HCT116 (cell line): ENCODE measurements at regions not wholly inside any gene's neighbourhood (a gene's known extent, or its start where the extent isn't known, plus 50 kb on each side); places are given as distances from the start of the nearest gene placed in this dataset.
"Not testable (repeated sequence)": the region's sequence is repeated elsewhere in the genome, so short reads cannot be mapped to it uniquely, and the experiment has no call there.

Experiments used
- ATAC-seq: fragments of 200-7000 bp; cut with Tn5 transposase; 2 replicates; pipeline ENCODE4 v1.9.1; 2020; ENCODE audit warnings: mild to moderate bottlenecking, moderate library complexity
- BruUV-seq: library from RNA; stranded (reverse); fragments of 400-500 nt; replicated peaks from 2 replicates; lab custom pipeline; 2021; lab: Mats Ljungman, UMichigan
- CTCF ChIA-PET: fragments of 300-600 bp; sonication (Branson Sonifier 250); formaldehyde crosslinking; loops from one replicate; lab custom pipeline; 2021; ENCODE audit warnings: antibody characterized with exemption; lab: Charles Lee
- POLR2A ChIA-PET: fragments of 300-600, 350-600 bp; sonication (Branson Sonifier 250); formaldehyde crosslinking; loops from one replicate; lab custom pipeline; 2021; ENCODE audit warnings: antibody characterized with exemption; lab: Charles Lee
- RAD21 ChIA-PET, 2 experiments: fragments of 300-600 bp; sonication (Branson Sonifier 250); formaldehyde crosslinking; loops; one replicate each; lab custom pipeline; 2023; ENCODE audit warnings: low total read pairs in 2 of 2; ENCODE audit not compliant: uncharacterized antibody in 2 of 2, unreplicated experiment in 2 of 2, low non-redundant PET in 1 of 2; lab: Charles Lee
- DNase-seq: peaks from one replicate; pipeline ENCODE4 v3.0.0-alpha.2; 2010; ENCODE audit warnings: low read depth, low spot score
- H2AFZ ChIP-seq: fragments of 200-600 bp; shearing (Covaris generic), sonication (generic); 2 replicates; pipeline ENCODE4 v1.6.1; 2017; ENCODE audit warnings: low read depth, mixed run types, mixed read lengths, antibody characterized with exemption, low read length; ENCODE audit not compliant: poor library complexity, severe bottlenecking
- H3K27ac ChIP-seq: 2 replicates; pipeline ENCODE4 v1.5.1; 2012; ENCODE audit warnings: low read depth, low read length
- H3K27me3 ChIP-seq: fragments of 200-600 bp; sonication (generic); 2 replicates; pipeline ENCODE4 v1.6.1; 2016; ENCODE audit warnings: mixed run types, low read length, mixed read lengths; ENCODE audit not compliant: insufficient read depth
- H3K36me3 ChIP-seq, 2 experiments: fragments of 200-500 bp in 1 of 2; fragments of 200-600 bp in 1 of 2; sonication (Bioruptor generic) in 1 of 2; sonication (generic) in 1 of 2; 2 replicates each; pipeline versions ENCODE4 v1.5.1 to v1.6.1; 2014 to 2016; ENCODE audit warnings: low read length in 2 of 2, inconsistent platforms in 1 of 2, mixed read lengths in 1 of 2, mixed run types in 1 of 2; ENCODE audit not compliant: insufficient read depth in 2 of 2, control insufficient read depth in 1 of 2
- H3K4me1 ChIP-seq, 2 experiments: fragments of 200-600 bp in 1 of 2; sonication (generic) in 1 of 2; 2 replicates each; pipeline versions ENCODE4 v1.5.1 to v1.6.1; 2012 to 2017; ENCODE audit warnings: low read length in 2 of 2, inconsistent platforms in 1 of 2, mild to moderate bottlenecking in 1 of 2, mixed read lengths in 1 of 2, mixed run types in 1 of 2, moderate library complexity in 1 of 2; ENCODE audit not compliant: insufficient read depth in 2 of 2, control insufficient read depth in 1 of 2
- H3K4me2 ChIP-seq: fragments of 200-600 bp; sonication (generic); 2 replicates; pipeline ENCODE4 v1.6.1; 2017; ENCODE audit warnings: mixed run types, low read length, mixed read lengths
- H3K4me3 ChIP-seq, 2 experiments: fragments of 200-600 bp in 1 of 2; sonication (generic) in 1 of 2; replicated peaks in 1 of 2; 2 replicates each; pipeline ENCODE4 v1.5.1; 2011 to 2016; ENCODE audit warnings: low read length in 2 of 2, control low read depth in 1 of 2, low read depth in 1 of 2, mild to moderate bottlenecking in 1 of 2, mixed read lengths in 1 of 2, mixed run types in 1 of 2
- H3K79me2 ChIP-seq: fragments of 200-600 bp; sonication (generic); 2 replicates; pipeline ENCODE4 v1.6.1; 2017; ENCODE audit warnings: mild to moderate bottlenecking, mixed run types, low read length, moderate library complexity, mixed read lengths; ENCODE audit not compliant: insufficient read depth
- H3K9ac ChIP-seq: fragments of 200-600 bp; sonication (generic); 2 replicates; pipeline ENCODE4 v1.6.1; 2016; ENCODE audit warnings: low read length, mixed read lengths
- H3K9me2 ChIP-seq: fragments of 200-600 bp; sonication (generic), shearing (Covaris generic); 2 replicates; pipeline ENCODE4 v1.6.1; 2017; ENCODE audit warnings: mixed run types, mild to moderate bottlenecking, moderate library complexity; ENCODE audit not compliant: insufficient read depth
- H3K9me3 ChIP-seq, 2 experiments: fragments of 200-500 bp in 1 of 2; fragments of 200-600 bp in 1 of 2; sonication (Bioruptor generic) in 1 of 2; sonication (generic) in 1 of 2; 2 replicates each; pipeline ENCODE4 v1.6.1; 2014 to 2017; ENCODE audit warnings: low read length in 2 of 2, mixed read lengths in 2 of 2, inconsistent platforms in 1 of 2, low read depth in 1 of 2, mild to moderate bottlenecking in 1 of 2, mixed run types in 1 of 2, moderate library complexity in 1 of 2; ENCODE audit not compliant: control insufficient read depth in 1 of 2, insufficient read depth in 1 of 2
- H4K20me1 ChIP-seq: fragments of 200-600 bp; sonication (generic), shearing (Covaris generic); 2 replicates; pipeline ENCODE4 v1.6.1; 2017; ENCODE audit warnings: mixed run types, mild to moderate bottlenecking, moderate library complexity; ENCODE audit not compliant: insufficient read depth
- CEBPB ChIP-seq: IDR thresholded peaks from 2 replicates; pipeline ENCODE4 v1.6.1; 2012; ENCODE audit warnings: low read depth
- ELF1 ChIP-seq: IDR thresholded peaks from 2 replicates; pipeline ENCODE4 v1.6.1; 2012; ENCODE audit warnings: low read depth, borderline replicate concordance
- EZH2 ChIP-seq: fragments of 200-600 bp; sonication (generic); IDR thresholded peaks from 2 replicates; pipeline ENCODE4 v1.6.1; 2017; ENCODE audit warnings: antibody characterized with exemption, mixed run types
- EZH2phosphoT487 ChIP-seq: fragments of 200-600 bp; IDR thresholded peaks from 2 replicates; pipeline ENCODE4 v1.6.1; 2018; ENCODE audit warnings: antibody characterized with exemption, borderline replicate concordance
- FOSL1 ChIP-seq: IDR thresholded peaks from 2 replicates; pipeline ENCODE4 v1.6.1; 2012; ENCODE audit warnings: low read depth
- POLR2A ChIP-seq: IDR thresholded peaks from 2 replicates; pipeline ENCODE4 v1.7.0; 2011; ENCODE audit warnings: borderline replicate concordance; ENCODE audit not compliant: insufficient read depth, insufficient read length; ENCODE audit errors: extremely low read depth
- SP1 ChIP-seq: IDR thresholded peaks from 2 replicates; pipeline ENCODE4 v1.6.1; 2012; ENCODE audit warnings: low read depth
- ZFX ChIP-seq: fragments of 450-650 bp; IDR thresholded peaks from 2 replicates; pipeline ENCODE4 v1.6.1; 2017
- ZNF274 ChIP-seq: fragments of 200-500 bp; sonication (Bioruptor generic); IDR thresholded peaks from 2 replicates; pipeline ENCODE4 v1.6.1; 2014; ENCODE audit warnings: mild to moderate bottlenecking, low read depth, low read length, inconsistent platforms
- intact Hi-C: fragments of 100-400 bp; cut with micrococcal nuclease; formaldehyde crosslinking; loops from 2 replicates; pipeline ENCODE4 v1.10.0; 2022
- TF ChIP-seq, protein P1 (sequence below): IDR thresholded peaks from 2 replicates; pipeline ENCODE4 v1.6.1; 2011; ENCODE audit warnings: mild to moderate bottlenecking, low read length, moderate library complexity; ENCODE audit not compliant: insufficient replicate concordance; ENCODE audit errors: extremely low read depth

GRCh38 chr1:148302586-148303364, 150.7 kb upstream of the NBPF11 start:
- H3K4me1 ChIP-seq, DNase-seq, H2AFZ ChIP-seq, H3K36me3 ChIP-seq, intact Hi-C loops, H4K20me1 ChIP-seq, RAD21 ChIA-PET, H3K79me2 ChIP-seq, H3K9me2 ChIP-seq, H3K27me3 ChIP-seq, H3K9me3 ChIP-seq: not testable (repeated sequence)
- peak overlapping the region; percentile 50; the same call in 1 of the 2 replicates for H3K9ac ChIP-seq
- peak overlapping the region; percentile 64 for H3K4me2 ChIP-seq
- ChIA-PET CTCF (interaction anchor here (0.7 kb wide), 1 partner anchor 12 kb away, joined by 4 read pairs; no protein-coding TSS in a partner anchor), POLR2A (interaction anchor here (1.3 to 2.8 kb wide), 2 partner anchors 31 to 39 kb away, joined by 8 to 13 read pairs; no protein-coding TSS in a partner anchor)
- H3K27ac ChIP-seq: peak overlapping the region; percentile 45
- H3K4me3 ChIP-seq: peak overlapping the region; percentile 30 to 31
- BruUV-seq: TSS peak; percentile 88
- ATAC-seq: peak; percentile 91

GRCh38 chr1:148297852-148298251, 145.8 kb upstream of the NBPF11 start:
- POLR2A ChIA-PET, intact Hi-C loops, H3K4me3 ChIP-seq, BruUV-seq, H3K27ac ChIP-seq, H3K27me3 ChIP-seq, RAD21 ChIA-PET, H3K4me2 ChIP-seq, H3K36me3 ChIP-seq, H2AFZ ChIP-seq, H4K20me1 ChIP-seq, H3K79me2 ChIP-seq, H3K9me3 ChIP-seq, CTCF ChIA-PET, H3K9me2 ChIP-seq, ATAC-seq, H3K9ac ChIP-seq, DNase-seq, H3K4me1 ChIP-seq: not testable (repeated sequence)

DNA sequence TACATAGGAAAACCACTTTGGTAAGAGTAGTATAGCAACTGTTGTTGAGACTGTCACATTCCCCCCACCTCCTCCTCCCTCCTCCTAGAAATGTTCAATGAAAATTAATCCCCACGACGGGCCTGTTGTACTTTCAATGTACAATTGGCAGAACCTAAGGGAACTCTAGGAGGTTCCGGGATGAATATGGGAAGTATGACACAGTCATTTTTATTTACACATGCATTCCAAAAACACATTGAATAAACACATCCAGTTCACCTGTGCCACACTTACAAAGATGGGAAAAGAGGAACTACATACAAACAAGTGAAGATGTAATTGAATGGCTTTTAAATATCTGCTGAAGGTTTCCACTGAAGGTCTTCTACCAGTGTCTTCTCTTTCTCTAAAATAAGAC, 144.4 kb upstream of the NBPF11 start:
- DNase-seq: no peak
- Histone ChIP-seq H3K27ac (no peak overlapping the region), H3K36me3 (no peaks in the 10 kb centered on the region), H3K9me3 (no peaks in the 10 kb centered on the region), H3K4me2 (no peak overlapping the region), H3K4me1 (no peaks in the 10 kb centered on the region), H4K20me1 (no peaks in the 10 kb centered on the region), H3K27me3 (no peaks in the 10 kb centered on the region), H2AFZ (no peak overlapping the region), H3K4me3 (no peak overlapping the region), H3K9me2 (no peaks in the 10 kb centered on the region), H3K9ac (no peak overlapping the region), H3K79me2 (no peaks in the 10 kb centered on the region)
- ChIA-PET CTCF (no interaction called here), POLR2A (no interaction called here), RAD21 (no interaction called here)
- intact Hi-C loops: no loop called here
- no peak for TF ChIP-seq FOSL1
- no peak for TF ChIP-seq ELF1
- TF ChIP-seq POLR2A: no peak
- no peak for TF ChIP-seq ZFX
- TF ChIP-seq ZNF274: no peak
- no peak for TF ChIP-seq CEBPB
- TF ChIP-seq, protein P1, sequence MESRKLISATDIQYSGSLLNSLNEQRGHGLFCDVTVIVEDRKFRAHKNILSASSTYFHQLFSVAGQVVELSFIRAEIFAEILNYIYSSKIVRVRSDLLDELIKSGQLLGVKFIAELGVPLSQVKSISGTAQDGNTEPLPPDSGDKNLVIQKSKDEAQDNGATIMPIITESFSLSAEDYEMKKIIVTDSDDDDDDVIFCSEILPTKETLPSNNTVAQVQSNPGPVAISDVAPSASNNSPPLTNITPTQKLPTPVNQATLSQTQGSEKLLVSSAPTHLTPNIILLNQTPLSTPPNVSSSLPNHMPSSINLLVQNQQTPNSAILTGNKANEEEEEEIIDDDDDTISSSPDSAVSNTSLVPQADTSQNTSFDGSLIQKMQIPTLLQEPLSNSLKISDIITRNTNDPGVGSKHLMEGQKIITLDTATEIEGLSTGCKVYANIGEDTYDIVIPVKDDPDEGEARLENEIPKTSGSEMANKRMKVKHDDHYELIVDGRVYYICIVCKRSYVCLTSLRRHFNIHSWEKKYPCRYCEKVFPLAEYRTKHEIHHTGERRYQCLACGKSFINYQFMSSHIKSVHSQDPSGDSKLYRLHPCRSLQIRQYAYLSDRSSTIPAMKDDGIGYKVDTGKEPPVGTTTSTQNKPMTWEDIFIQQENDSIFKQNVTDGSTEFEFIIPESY: no peak
- no peak for TF ChIP-seq EZH2phosphoT487
- TF ChIP-seq SP1: no peak
- no peak for TF ChIP-seq EZH2
- BruUV-seq: no TSS peak
- no peak for ATAC-seq
